Fibroblast of skin of abdomen (primary cell): ENCODE measurements at regions not wholly inside any gene's neighbourhood (a gene's known extent, or its start where the extent isn't known, plus 50 kb on each side); places are given as distances from the start of the nearest gene placed in this dataset.
"Not testable (repeated sequence)": the region's sequence is repeated elsewhere in the genome, so short reads cannot be mapped to it uniquely, and the experiment has no call there.

Experiments used
- DNase-seq: peaks from one replicate; pipeline ENCODE4 v3.0.0-alpha.2; 2013

DNA sequence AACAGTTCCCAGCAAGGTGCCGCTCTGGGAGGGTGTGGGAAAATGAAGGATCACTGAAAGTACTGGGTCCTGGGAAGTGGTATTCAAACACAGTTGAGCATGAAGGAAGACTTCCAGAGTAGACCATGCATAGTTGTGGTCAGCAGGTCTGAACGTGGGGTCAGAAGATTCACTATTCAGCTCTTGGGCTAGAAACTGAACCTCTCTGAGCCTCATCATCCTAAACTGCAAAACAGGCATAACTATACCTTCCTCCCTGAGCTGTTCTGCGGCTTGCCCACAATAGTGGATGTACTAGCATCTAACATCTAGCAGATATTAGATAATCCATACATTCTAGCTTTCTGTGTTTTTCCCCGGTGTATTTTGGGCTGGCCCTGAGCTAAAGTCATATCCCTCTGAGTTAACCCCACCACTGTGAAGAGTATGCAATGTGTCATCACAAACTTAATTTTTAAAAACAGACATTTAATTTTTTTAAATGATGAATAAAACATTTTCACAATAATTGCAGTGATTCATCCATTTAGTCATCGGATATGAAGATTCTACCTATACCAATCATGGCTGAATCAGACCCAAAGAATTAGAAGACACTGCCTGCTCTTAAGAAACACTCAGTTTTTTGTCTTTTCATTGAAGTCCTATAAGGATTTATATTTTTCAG is 179.1 kb downstream of the BLID start:
- peak; percentile 86 for DNase-seq

DNA sequence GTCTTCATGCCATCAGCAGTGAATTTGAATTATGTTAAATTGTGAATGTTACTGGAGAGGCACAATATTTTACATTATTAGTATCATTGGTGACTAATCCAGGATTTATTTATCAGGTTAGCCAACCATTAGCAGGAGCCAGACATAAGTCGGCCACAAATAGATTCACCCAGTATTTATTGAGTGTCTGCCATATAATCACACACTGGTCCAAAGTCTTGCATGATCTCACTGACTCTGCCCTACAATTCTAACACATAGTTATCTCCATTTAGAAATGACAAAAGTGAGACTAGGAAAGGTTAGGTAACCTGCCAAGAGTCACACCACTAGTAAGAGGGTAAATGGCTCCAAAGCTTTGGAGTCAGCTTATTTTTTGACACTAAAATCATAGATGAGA is 179.6 kb downstream of the BLID start:
- DNase-seq: peak; percentile 69

DNA sequence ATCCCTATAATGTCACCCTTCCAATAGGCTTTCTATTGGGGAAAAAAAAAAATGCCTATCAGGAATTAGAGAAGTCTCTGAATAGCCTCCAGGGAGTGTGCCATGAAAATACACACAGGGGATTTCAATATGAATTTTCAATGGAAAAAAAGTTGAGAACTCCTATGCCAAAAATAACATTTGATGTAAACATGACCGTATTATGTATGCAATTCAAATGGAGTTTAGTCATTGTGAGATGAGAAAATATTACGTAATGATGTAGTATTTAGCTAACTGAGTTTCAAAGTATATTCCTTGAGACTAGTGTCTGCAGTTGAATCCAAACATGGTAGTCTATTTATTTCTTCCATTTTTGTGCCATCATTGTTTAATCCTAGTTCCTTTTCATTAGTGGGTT is 182.3 kb downstream of the BLID start:
- peak; percentile 34 for DNase-seq

DNA sequence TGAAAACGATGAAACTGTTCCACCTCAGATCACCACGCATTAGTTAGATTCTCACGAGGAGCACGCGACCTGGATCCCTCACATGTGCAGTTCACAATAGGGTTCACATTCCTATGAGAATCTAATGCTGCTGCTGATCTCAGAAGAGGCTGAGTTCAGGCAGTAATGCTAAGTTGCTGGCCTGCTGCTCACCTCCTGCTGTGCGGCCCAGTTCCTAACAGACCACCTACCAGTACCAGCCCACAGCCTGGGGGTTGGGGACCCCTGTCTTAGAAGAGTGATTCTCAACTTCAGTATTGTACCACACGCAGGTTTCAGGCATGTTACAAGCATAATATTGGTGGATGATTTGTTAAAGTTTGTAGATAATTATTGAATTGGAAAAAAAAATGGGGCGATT is 182.7 kb downstream of the BLID start:
- no peak for DNase-seq

DNA sequence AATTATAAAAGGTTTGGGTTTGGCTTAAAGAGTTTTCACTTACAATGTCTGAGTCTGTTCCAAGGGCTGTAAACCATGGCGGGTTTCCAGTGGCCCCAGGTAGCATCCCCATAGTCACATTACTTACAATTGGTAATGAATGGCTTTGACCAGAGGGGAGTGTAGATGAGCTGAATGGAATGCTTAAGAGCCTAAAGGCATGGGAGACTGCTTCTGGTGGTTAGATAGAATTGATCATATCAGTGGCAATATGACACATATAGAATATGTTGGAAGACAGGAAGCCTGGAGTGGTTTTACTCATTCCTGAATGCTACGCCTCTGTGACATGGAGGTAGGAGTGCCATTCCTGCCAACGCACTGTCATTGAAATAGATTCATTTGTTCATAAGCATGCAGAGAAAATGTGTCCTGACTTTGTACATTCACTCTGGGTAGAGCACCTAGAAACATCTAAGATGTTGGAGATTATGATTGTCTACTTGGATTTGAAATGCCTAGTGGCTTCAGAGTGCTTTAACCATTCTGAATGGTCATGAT is 183.3 kb downstream of the BLID start:
- peak; percentile 40 for DNase-seq

DNA sequence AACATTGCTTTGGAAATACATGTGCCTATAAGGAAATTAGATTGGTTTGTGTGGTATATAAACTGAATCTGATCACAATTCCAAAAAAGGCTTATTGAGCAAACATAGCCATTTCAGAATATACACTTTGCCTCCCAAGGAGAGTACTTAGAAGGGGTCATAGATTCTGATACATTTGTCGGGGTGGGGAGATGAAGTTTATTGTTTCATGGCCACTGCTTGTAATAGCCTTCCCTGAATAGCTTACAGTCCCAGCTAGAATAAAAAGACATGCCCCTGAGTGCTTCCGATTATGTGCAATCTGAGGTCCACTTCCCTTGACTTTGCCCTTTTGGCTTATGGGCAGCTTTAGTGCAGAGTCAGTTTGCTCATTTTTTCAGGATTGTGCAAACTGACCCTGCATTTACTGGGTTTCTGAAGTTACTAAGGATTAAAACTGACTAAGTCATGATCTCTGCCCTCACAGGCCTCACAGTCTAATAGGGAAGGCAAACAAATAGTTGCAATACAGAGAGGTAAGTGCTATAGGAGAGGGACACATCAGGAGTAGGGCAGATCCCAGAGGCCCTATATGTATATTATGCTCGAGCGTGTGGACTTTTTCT is 184.2 kb downstream of the BLID start:
- no peak for DNase-seq

DNA sequence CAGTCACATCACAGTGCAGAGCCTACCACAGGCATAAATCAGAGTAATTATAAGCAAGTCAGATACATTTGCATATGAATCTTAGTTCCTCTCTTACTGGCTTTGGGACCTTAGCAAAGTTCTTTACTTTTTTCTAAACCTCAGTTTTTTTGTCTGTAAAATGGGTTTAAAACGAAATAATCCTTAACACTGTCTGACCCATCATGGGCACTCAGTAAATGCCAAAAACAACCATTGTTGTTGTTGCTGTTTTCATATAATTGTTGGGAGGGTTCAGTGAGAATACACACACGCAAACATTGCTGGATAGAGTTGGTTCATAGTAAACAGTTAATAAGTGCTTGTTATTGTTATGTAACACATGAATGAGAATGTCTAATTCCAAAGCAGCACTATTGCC is 184.9 kb downstream of the BLID start:
- DNase-seq: no peak

DNA sequence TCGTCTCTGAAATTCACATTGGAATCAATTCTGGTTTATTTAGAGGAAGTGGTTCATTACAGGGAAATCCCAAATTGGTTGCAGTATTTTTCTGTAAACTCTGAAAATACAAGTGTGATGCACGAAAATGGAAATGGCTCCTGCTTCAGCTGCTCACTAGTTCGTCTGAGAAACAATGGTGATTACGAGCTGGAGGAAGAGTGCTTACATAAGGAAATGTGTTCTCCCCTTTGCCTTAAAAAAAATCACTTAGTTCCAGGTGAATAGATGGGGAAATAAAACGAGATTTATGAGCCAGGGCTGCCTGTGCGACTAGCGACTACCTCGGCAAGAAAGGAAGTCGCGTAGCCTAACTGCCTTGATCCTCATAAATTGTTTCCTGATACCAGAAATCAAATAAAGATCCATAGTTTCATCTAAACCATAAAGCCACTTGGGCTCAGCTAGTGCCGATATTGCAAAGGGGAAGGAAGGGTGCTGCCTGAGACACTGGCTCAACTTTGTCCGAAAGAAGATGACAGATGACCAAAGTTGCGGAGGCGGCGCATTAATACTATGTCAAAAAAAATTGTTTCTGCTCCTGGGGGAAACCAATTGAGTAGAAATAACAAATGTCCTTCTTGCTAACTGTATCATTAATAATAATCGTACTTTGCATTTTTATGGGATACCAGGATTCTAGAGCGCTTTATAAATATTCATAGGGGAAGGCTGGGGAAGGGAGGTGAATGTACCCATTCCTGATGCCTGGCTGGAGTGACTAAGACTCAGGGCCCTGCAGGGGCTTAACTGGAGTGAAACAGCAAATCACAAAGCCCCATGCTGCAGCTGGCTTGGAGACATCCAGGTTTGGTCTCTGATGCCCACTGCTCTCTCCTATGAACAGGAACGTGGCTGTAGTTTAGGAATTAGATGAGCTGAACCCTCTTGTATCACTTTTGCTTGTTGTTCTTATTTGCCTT is 185.7 kb downstream of the BLID start:
- DNase-seq: peak; percentile 43

DNA sequence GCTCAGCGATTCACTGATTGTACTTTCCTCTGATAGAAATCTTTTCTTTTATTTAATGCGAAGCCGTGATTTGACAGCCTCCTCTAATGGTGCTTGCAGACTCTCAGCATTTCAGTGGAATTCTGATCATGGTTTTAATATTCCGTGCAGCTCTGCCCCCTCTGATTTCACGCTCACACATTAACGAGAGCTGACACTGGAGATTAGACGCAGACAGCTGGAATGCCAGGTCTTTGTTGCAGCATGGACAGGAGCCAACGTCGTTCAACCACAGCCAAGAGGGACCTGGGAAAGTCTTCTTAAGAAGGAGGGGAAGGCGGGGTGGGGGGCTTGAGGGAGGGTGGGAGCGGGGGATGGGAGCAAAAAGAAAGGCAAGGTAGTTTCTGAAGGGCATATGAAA is 186.4 kb downstream of the BLID start:
- DNase-seq: peak; percentile 91

DNA sequence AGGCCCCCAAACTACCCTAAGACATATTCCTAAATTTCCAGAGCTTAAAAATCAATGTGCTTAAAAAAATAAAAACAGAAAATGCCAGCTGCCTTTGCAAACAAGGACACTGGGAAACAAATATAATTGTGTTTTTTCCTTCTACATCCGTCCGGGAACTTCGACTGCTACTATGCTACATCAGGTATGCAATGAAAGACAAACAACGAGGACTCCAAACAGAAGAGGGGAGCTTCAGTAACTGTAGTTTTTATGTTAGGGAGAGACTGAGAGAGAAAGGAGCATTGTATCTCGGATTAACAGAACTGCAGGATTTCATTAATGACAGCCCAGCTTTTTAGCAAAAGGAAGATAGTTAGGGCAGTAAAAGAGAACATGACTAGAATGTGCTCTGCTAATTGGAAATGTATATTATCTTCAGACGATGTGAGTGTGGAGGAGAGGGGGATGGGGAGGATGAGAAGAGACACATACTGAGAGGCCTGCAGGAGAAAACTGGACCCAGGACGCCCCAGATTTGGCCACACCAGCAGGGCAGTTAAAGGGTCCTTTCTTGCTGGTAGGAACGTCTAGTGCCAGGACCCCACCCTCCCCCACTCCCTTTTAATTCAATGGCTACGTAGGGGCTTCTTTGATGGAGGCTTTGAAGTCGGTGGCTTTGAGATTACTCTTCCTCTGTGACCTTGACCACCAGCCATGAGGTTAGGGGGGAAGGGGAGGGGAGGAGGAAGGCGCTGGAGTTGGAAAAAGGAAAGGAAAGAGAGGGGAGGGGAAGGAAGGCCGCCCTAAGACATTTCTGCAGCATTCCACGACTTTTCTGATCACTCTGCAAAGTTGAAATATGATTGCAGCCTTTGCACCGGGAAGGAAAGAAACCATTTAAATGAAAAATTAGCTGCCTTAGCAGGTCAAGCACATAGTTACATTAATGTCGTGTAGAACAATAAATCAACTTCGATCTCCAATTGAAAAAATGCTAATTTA is 187.1 kb downstream of the BLID start:
- DNase-seq: no peak

DNA sequence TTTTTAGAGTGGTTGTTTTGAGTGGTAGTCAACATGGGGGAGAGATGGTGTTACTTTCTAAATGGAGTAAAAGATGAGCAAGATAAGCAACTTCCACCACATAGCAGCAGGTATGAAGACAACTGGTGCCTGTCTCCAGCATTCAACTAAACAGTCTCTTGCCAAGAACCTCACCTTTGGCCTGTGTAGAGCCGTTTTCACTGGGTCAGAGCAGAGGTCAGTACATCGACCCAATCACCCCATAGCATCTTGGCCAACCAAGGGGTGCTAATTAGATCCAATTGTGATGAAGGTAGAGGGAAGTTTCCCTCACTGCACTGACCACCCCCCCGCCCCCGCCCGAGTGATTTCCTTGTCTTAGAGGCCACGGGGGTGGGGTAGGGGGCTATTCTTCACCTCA is 188.2 kb downstream of the BLID start:
- DNase-seq: no peak

DNA sequence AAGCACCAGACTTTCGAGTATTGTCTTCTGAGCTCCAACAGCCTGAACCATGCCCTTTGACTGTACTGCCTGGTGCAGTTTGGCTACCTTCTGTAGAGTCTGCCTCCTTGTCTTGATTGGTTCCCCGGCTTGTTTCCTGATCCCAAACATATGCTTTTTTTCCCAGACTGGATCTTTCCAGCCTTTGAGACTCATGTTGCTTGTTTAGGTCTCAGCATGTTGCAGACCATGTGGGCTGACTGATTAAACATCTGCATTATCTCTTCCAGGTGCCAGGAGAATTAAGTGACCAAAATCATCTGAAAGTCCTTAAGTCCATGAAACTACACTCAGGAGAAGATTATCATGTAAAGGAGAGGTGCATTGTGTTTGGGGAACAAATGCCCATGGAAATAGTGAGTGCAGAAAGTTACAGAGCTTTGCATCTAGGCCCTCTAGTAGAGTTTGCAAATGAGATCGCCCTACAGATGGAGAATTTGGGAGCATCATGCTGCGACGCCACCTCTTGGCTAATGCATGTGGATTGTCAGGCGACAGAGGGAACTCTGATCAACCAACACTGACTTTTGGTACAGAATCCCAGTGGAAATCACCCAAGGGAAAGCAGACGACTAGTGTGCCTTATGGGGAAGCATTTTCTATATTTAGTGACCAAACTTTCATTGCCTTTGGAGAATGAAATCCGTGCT is 188.8 kb downstream of the BLID start:
- no peak for DNase-seq

DNA sequence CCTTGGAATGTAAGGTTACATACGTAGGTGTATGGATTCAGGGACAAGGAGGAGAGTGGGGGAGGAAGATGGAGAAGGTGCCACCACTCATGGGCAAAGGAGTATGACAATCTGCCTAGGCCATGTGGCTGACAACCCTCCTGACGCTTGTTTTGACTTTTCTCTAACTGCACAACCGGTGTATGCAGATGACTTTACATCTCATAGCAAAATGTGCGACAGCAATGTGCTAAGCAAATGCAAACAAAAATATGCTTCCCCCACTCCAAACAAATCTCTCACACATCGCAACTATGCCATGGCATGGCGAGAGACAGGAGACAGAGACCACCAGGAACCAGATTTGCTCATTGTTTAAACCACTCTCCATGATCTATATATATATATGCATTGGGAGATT is 191.8 kb downstream of the BLID start:
- no peak for DNase-seq

DNA sequence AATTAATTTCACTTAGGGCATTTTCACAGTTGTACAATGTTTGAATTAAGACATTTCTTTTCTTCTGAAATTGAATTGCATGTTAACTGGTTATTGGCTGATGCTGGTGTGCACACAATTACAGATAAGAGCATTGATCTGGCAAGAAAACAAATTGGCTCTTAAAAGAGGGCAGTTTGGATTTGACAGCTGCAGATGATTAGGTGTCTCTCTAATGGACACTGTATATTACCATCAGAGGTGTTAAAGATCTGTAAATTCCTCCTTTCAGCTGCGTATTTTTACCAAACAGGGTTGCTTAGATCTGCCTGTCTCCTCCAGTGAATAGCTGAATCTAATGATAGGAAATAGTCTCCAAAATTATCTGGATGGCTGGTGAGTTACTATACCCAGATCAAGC is 198.5 kb downstream of the BLID start:
- no peak for DNase-seq

DNA sequence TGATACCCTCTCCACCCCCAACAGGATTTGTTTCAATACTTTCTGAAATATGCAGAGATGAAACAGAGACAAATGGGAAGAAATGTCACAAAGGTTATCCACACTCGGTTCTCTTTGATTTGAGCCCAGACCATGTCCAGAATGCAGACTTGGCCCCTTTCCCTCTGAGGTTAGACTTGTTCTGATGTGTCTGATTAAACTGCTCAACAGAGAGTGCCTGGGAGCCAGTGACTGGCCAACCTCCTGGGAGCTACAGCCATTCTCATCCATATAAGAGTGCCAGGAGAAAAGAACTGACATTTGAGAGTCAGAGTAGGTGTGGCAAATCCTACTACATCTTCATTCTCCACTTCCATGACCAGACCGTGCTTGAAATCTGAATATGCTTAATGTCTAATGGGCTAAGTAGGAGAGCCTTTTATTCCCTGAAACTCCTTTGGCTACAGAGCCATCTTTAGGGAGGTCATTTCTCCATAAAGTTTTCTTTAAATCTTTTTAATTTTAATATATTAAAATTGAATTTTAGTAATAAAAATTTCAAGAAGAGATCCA is 201.4 kb downstream of the BLID start:
- DNase-seq: no peak

DNA sequence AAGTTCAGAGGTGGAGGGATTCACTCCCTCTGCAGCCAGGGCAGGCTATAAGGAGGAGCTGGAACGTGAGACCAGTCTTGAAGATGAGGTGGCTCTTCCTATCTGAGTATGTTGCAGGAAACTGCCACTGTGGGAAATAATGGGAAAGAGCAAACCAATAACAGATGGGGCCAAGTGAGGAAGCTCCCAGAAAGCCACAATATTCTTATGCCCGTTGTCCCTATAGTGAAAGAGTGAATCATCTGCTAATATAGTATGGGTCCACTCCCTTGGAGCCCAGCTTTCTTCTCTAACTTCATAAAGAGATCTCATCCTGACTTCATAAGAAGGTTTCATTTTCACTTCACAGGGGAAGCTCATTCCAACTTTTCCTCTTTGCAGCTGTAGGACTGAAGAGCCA is 206.4 kb downstream of the BLID start:
- DNase-seq: peak; percentile 81

DNA sequence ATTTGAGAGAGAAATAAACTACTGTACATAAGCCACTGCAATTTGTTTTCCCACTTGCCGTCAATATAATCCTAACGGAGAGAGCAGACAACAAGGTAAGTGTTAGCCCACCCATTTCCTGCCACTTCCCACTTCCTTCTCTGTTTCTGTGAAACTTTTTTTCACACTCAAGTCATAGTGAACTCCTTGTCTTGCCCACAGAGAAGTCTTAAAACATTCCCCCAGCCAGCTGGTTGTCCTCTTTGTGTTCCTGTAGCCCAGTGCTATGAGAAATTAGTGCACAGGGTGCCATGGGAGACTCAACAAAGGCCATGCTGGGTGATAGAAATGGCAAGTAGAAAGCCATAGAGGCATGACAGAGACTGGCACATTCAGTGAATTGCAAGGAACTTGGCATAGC is 208.6 kb downstream of the BLID start:
- no peak for DNase-seq

DNA sequence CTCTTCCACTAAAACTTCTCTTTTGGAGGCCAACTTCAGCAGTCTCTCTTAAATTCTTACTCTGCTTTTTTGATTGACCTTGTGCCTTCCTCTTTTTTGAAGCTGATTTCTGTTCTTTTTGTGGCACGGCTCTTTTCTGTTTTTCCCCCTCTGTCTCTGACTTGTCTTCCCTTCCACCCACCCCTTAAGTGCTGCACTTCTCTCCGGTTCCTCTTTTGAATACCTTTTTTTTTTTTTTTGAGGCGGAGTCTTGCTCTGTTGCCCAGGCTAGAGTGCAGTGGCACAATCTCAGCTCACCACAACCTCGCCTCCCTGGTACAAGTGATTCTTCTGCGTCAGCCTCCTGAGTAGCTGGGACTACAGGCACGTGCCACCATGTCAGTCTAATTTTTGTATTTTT is 211.9 kb downstream of the BLID start:
- no peak for DNase-seq

DNA sequence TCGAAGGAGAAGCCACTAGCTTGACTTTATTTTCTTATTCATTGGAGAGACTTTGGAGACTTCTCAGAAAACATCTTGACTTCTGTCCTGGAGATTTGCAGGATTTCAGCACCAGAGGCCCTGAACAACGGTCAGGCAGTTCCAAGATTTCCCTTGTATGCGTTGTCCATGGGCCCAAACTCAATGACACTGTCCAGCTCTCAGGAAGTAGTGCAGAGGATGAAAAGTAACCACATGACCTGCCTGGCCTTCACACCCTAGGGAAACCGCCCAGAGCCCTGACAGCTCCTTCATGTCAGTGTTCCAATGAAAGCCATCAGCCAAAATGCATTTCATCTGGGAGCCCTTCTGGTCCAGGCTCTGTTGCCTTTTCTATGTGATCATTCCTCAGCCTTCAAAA is 214.1 kb downstream of the BLID start:
- no peak for DNase-seq

DNA sequence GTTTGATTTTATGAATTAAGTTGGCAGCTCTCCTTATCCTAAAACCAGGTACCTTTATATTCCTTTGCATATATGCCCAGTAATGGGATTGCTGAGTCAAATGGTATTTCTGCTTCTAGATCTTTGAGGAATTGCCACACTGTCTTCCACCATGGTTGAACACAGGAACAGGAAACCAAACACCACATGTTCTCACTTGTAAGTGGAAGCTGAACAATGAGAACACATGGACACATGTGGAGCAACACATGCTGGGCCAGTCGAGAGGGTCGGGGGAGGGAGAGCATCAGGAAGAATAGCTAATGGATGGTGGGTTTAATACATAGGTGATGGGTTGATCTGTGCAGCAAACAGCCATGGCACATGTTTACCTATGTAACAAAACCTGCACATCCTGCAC is 214.6 kb downstream of the BLID start:
- not testable (repeated sequence) for DNase-seq

DNA sequence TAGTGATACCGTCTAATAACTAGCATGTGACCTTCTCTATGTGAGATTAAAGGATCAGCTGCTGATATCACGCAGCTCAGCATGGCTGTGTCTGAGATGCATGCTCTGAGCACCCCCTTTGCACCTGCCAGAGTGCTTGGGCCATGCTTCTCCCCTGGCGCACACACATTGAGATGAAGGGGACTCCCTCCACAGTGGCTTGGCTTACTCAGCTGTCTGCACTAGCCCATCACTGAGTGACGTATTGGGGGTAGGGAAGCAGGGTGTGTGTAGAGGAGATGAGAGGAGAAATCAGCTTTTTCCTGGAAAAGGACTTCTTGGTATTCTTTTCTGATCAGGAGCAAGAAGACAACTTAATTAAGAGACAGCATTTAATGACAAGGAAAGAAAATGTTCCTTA is 216.5 kb downstream of the BLID start:
- no peak for DNase-seq
